ENCODE measurements at regions not wholly inside any gene's neighbourhood (a gene's known extent, or its start where the extent isn't known, plus 50 kb on each side); places are given as distances from the start of the nearest gene placed in this dataset.

DNA sequence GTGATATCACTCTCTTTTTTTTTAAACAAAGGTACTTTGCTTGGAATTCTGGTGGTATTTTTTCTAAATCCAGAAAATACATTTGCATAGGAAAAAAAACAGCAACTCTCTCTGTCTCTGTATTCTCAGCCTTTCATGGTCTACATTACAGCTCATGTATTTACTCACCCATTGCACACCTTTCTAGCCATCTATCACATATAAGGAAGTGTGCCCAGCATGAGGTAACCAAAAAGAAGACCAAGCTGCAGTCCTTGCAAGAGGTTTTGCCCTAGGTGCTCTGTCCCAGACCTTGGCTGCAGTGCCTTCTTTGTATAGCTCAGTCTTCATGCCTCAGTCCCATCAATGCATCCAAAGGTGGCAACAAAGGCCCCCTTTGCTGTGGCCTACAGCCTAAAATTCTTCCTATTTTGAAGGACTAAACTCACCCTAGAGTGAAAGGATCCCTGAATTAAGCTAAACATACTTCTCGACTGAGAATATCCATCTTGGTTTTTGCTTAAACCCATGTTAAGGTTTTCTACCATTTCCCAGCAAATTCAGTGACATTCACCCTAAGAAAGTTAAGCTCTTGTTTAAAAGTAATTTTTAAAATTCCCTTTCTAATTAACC is 446.4 kb downstream of the KIF4B start:
- ATAC-seq (ENCODE audit: poor library complexity) (no peak), DNase-seq (no peak)
- Mint-ChIP-seq H3K4me1 (ENCODE audit: low read depth) (no peaks in the 10 kb centered on the region), H3K27ac (no peak overlapping the region), H3K36me3 (ENCODE audit: low read depth) (no peaks in the 10 kb centered on the region), H3K27me3 (no peaks in the 10 kb centered on the region), H3K4me3 (no peak overlapping the region), H3K9me3 (peaks cover 4% of the 10 kb centered on the region)
- TF ChIP-seq, protein P1, sequence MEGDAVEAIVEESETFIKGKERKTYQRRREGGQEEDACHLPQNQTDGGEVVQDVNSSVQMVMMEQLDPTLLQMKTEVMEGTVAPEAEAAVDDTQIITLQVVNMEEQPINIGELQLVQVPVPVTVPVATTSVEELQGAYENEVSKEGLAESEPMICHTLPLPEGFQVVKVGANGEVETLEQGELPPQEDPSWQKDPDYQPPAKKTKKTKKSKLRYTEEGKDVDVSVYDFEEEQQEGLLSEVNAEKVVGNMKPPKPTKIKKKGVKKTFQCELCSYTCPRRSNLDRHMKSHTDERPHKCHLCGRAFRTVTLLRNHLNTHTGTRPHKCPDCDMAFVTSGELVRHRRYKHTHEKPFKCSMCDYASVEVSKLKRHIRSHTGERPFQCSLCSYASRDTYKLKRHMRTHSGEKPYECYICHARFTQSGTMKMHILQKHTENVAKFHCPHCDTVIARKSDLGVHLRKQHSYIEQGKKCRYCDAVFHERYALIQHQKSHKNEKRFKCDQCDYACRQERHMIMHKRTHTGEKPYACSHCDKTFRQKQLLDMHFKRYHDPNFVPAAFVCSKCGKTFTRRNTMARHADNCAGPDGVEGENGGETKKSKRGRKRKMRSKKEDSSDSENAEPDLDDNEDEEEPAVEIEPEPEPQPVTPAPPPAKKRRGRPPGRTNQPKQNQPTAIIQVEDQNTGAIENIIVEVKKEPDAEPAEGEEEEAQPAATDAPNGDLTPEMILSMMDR (IDR thresholded peaks at IDR 0.05), result no peak
- no peaks in the 10 kb centered on the region for H3K36me3 ChIP-seq (ENCODE audit: insufficient read depth, low read length)
- no peaks in the 10 kb centered on the region for H3K9me3 ChIP-seq (ENCODE audit: control insufficient read depth in 1 of 2, insufficient read depth in 1 of 2, low read length in 2 of 2)
- ChIA-PET CTCF (no interaction called here), POLR2A (no interaction called here)
- H3K4me1 ChIP-seq (ENCODE audit: insufficient read depth, low read length), result no peaks in the 10 kb centered on the region
- intact Hi-C loops (cut with DNase I, micrococcal nuclease), result no loop called here
- no peaks in the 10 kb centered on the region for H3K27me3 ChIP-seq (ENCODE audit: control insufficient read depth in 1 of 2, insufficient read depth in 2 of 2, low read length in 2 of 2)
- H3K27ac ChIP-seq (ENCODE audit: low read depth in 1 of 2, low read length in 2 of 2), result no peak overlapping the region
- H3K4me3 ChIP-seq (ENCODE audit: low read length), result no peak overlapping the region

- peaks cover 2% of the 10 kb centered on the region for H3K9me3 Mint-ChIP-seq
- DNase-seq (no peak), ATAC-seq (ENCODE audit: poor library complexity) (no peak)
- Histone ChIP-seq H3K9me3 (ENCODE audit: control insufficient read depth in 1 of 2, insufficient read depth in 1 of 2, low read length in 2 of 2) (no peaks in the 10 kb centered on the region), H3K4me3 (ENCODE audit: low read length) (no peak overlapping the region), H3K27me3 (ENCODE audit: control insufficient read depth in 1 of 2, insufficient read depth in 2 of 2, low read length in 2 of 2) (no peaks in the 10 kb centered on the region), H3K27ac (ENCODE audit: low read depth in 1 of 2, low read length in 2 of 2) (no peak overlapping the region), H3K4me1 (ENCODE audit: insufficient read depth, low read length) (no peaks in the 10 kb centered on the region), H3K36me3 (ENCODE audit: insufficient read depth, low read length) (no peaks in the 10 kb centered on the region)
- ChIA-PET POLR2A (no interaction called here), CTCF (no interaction called here)
- no peak overlapping the region for H3K27ac Mint-ChIP-seq
- intact Hi-C loops (cut with DNase I, micrococcal nuclease), result no loop called here
- TF ChIP-seq, protein P1 (IDR thresholded peaks at IDR 0.05), result no peak
- H3K36me3 Mint-ChIP-seq (ENCODE audit: low read depth), result no peaks in the 10 kb centered on the region
- no peaks in the 10 kb centered on the region for H3K27me3 Mint-ChIP-seq
- no peaks in the 10 kb centered on the region for H3K4me1 Mint-ChIP-seq (ENCODE audit: low read depth)
- no peak overlapping the region for H3K4me3 Mint-ChIP-seq
Measured at GRCh38 chr5:155460501-155460931, 447.0 kb downstream of the KIF4B start.

GRCh38 chr5:155461304-155461703 is 447.7 kb downstream of the KIF4B start:
- Mint-ChIP-seq H3K36me3 (ENCODE audit: low read depth) (no peaks in the 10 kb centered on the region), H3K9me3 (peaks cover 5% of the 10 kb centered on the region), H3K27ac (no peak overlapping the region), H3K4me3 (no peak overlapping the region), H3K4me1 (ENCODE audit: low read depth) (no peaks in the 10 kb centered on the region), H3K27me3 (no peaks in the 10 kb centered on the region)
- H3K9me3 ChIP-seq (ENCODE audit: control insufficient read depth in 1 of 2, insufficient read depth in 1 of 2, low read length in 2 of 2), result no peaks in the 10 kb centered on the region
- POLR2A ChIA-PET, result interaction anchor here (0.6 kb wide), 1 partner anchor 109 kb away, joined by 3 read pairs; no protein-coding TSS in a partner anchor
- DNase-seq, result no peak
- H3K4me1 ChIP-seq (ENCODE audit: insufficient read depth, low read length), result no peaks in the 10 kb centered on the region
- intact Hi-C loops (cut with DNase I, micrococcal nuclease), result no loop called here
- H3K27ac ChIP-seq (ENCODE audit: low read depth in 1 of 2, low read length in 2 of 2), result no peak overlapping the region
- H3K27me3 ChIP-seq (ENCODE audit: control insufficient read depth in 1 of 2, insufficient read depth in 2 of 2, low read length in 2 of 2), result no peaks in the 10 kb centered on the region
- ATAC-seq (ENCODE audit: poor library complexity), result no peak
- no peaks in the 10 kb centered on the region for H3K36me3 ChIP-seq (ENCODE audit: insufficient read depth, low read length)
- no peak overlapping the region for H3K4me3 ChIP-seq (ENCODE audit: low read length)
- TF ChIP-seq, protein P1 (IDR thresholded peaks at IDR 0.05), result no peak
- CTCF ChIA-PET, result no interaction called here
